ENCODE measurements at regions not wholly inside any gene's neighbourhood (a gene's known extent, or its start where the extent isn't known, plus 50 kb on each side); places are given as distances from the start of the nearest gene placed in this dataset.

DNA sequence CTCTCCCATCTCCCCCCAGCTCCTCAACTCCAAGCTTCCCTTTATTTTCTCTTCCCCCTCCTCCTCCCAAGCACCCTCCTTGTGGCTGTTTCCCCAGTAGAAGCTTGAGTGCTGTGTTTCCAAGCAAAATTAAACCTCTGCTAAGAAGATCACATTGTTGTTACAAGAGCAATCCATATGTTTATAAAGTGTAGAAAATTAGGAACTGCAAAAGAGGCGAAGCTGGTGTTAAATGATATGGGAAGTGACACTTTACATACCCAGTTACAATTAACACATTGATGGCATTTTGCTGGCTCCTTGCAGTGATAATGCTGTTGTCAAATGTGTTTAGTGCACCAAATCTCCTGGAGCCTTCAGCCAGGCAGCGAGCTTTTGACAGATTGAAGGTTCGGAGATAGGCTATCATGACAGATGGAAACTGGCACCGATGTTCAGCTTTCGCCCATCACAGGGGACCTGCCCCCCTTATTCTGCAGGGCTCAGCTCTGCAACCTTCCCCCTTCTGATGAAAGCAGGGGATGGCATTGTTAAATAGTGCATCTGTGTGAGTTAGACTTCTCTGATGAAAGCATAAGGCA is 259.8 kb upstream of the ATP5MC3 start:
- no peaks in the 10 kb centered on the region for H3K4me1 ChIP-seq (replicated peaks in 1 of 2)
- no peak overlapping the region for H3K4me3 ChIP-seq
- intact Hi-C loops (cut with DNase I), result no loop called here
- H3K27ac ChIP-seq, result no peak overlapping the region
- no peak for TF ChIP-seq POLR2A (IDR thresholded peaks at IDR 0.05)
- TF ChIP-seq, protein P1, sequence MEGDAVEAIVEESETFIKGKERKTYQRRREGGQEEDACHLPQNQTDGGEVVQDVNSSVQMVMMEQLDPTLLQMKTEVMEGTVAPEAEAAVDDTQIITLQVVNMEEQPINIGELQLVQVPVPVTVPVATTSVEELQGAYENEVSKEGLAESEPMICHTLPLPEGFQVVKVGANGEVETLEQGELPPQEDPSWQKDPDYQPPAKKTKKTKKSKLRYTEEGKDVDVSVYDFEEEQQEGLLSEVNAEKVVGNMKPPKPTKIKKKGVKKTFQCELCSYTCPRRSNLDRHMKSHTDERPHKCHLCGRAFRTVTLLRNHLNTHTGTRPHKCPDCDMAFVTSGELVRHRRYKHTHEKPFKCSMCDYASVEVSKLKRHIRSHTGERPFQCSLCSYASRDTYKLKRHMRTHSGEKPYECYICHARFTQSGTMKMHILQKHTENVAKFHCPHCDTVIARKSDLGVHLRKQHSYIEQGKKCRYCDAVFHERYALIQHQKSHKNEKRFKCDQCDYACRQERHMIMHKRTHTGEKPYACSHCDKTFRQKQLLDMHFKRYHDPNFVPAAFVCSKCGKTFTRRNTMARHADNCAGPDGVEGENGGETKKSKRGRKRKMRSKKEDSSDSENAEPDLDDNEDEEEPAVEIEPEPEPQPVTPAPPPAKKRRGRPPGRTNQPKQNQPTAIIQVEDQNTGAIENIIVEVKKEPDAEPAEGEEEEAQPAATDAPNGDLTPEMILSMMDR (IDR thresholded peaks at IDR 0.05), result no peak
- no peak for DNase-seq
- H3K36me3 ChIP-seq (replicated peaks in 1 of 2), result no peaks in the 10 kb centered on the region
- 38 to 64% (median 59%) methylated on average over 5 of the region's 5 CpGs for WGBS, 4 donors
- no peaks in the 10 kb centered on the region for H3K9me3 ChIP-seq (replicated peaks in 1 of 3)
- H3K27me3 ChIP-seq, result no peaks in the 10 kb centered on the region

DNA sequence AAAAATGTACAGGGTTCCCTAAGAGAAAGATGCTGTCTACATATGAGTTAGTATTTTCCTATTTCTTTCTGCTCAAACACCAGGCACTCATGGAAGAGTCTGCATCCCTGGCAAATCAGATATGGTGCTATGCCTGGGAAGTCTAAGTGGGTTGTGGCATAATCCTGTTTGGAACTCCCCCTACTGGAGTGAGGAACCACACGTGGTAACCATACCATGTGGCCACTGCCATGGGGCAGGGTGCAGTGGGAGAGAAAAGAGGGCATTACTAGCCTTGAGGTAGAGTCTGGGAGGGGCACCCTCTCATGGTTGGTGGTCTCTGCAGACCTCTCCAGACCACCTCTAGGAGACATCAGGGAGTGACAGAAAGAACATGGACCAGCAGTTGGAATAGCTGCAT is 257.9 kb upstream of the ATP5MC3 start:
- intact Hi-C loops (cut with DNase I), result no loop called here

DNA sequence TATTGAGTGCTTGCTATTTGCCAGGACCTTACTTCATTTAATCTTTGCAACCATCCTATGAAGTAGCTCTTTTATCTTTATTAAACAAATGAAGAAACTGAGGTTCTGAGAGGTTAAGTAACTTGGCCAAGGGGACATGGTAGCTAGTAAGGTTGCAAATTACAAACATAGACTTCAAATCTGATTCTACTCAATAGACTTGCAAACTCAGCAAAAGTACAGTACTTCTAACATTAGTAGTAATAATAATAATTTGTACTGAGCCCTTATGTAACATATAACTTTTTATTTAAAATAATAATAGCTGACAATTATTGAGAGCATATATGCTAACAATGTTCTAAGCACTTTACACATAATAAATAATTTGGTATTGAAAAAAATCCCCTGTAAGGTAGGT is 255.7 kb upstream of the ATP5MC3 start:
- Histone ChIP-seq H3K4me3 (no peak overlapping the region), H3K27me3 (no peaks in the 10 kb centered on the region), H3K4me1 (replicated peaks in 1 of 2) (no peaks in the 10 kb centered on the region), H3K27ac (no peak overlapping the region), H3K9me3 (replicated peaks in 1 of 3) (no peaks in the 10 kb centered on the region), H3K36me3 (replicated peaks in 1 of 2) (no peaks in the 10 kb centered on the region)
- no peak for DNase-seq
- intact Hi-C loops (cut with DNase I), result no loop called here
- TF ChIP-seq, protein P1 (IDR thresholded peaks at IDR 0.05), result no peak
- TF ChIP-seq POLR2A (IDR thresholded peaks at IDR 0.05), result no peak

More for the DNA sequence above, 257.9 kb upstream of the ATP5MC3 start:
- Histone ChIP-seq H3K36me3 (replicated peaks in 1 of 2) (no peaks in the 10 kb centered on the region), H3K4me1 (replicated peaks in 1 of 2) (no peaks in the 10 kb centered on the region), H3K9me3 (replicated peaks in 1 of 3) (no peaks in the 10 kb centered on the region), H3K27me3 (no peaks in the 10 kb centered on the region), H3K4me3 (no peak overlapping the region), H3K27ac (no peak overlapping the region)
- 20 to 56% (median 40%) methylated on average over 1 of the region's 1 CpG for WGBS, 4 donors
- DNase-seq, result no peak
- TF ChIP-seq, protein P1 (IDR thresholded peaks at IDR 0.05), result no peak
- TF ChIP-seq POLR2A (IDR thresholded peaks at IDR 0.05), result no peak

DNA sequence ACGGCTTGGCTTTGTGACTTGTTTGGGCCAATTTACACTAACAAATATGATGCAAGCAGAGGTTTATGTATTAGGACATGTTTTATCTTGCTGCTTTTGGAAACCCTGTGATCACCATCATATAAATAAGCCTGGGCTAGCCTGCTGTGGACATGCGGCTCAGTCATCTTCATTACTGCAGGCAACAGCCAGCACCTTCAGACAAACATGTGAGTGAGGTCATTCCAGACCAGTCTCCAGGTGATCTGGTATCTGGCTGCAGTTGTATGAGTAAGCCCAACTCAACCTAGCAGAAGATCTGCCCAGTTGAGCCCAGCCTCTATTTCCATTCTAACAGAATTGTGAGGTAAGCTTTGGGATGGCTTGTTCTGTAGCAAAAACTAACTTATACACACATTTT is 254.6 kb upstream of the ATP5MC3 start:
- Histone ChIP-seq H3K9me3 (replicated peaks in 1 of 3) (no peaks in the 10 kb centered on the region), H3K36me3 (replicated peaks in 1 of 2) (no peaks in the 10 kb centered on the region), H3K4me3 (no peak overlapping the region), H3K27ac (no peak overlapping the region), H3K4me1 (replicated peaks in 1 of 2) (no peaks in the 10 kb centered on the region), H3K27me3 (no peaks in the 10 kb centered on the region)
- intact Hi-C loops (cut with DNase I), result no loop called here
- TF ChIP-seq POLR2A (IDR thresholded peaks at IDR 0.05), result no peak
- TF ChIP-seq, protein P1 (IDR thresholded peaks at IDR 0.05), result no peak
- no peak for DNase-seq
- WGBS, 4 donors, result 85 to 97% (median 92%) methylated on average over 2 of the region's 2 CpGs
